GM21717 (cell line): ENCODE measurements at regions not wholly inside any gene's neighbourhood (a gene's known extent, or its start where the extent isn't known, plus 50 kb on each side); places are given as distances from the start of the nearest gene placed in this dataset.
"Not testable (repeated sequence)": the region's sequence is repeated elsewhere in the genome, so short reads cannot be mapped to it uniquely, and the experiment has no call there.

Source experiments
- ATAC-seq: cut with Tn5 transposase; IDR thresholded peaks from one replicate; pipeline ENCODE4 v1.9.1; 2021; ENCODE audit warnings: mild to moderate bottlenecking, moderate library complexity; ENCODE audit not compliant: unreplicated experiment

DNA sequence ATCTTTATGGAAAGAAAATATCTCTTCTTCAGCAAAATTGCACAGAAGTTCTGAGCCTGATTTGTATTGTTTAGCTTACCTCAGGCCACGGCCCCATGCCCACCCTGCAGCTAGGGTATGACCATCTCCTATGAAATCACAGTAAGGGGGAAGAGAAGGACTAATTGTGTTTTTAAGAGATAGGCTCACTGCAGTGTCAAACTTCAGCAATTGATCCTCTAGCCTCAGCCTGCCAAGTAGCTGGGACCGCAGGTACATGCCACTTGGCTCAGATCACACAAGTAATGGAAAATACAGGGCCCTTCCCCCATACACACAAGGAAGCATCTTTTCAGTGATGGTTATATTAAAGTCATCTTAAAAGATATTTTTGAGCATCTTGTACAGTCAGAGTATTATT, 60.0 kb downstream of the DMAC1 start:
- no peak for ATAC-seq

DNA sequence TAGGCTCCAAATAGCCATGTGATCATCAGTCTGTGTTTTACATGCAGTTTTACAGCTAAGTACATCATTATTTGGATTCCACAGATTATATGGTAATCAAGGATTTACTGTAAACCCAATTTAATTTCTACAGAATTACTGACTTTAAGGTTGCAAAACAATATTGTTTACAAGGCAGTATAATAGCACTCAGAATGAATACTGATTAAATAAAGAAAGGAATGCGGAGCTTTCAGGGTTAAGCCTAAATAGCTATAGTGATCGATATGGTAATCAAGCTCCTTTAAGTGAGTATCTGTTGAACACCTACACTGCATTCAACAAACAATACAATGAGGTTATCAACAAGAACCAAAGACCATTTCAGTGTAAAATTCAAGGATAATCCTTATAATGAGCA, 64.3 kb downstream of the DMAC1 start:
- no peak for ATAC-seq

DNA sequence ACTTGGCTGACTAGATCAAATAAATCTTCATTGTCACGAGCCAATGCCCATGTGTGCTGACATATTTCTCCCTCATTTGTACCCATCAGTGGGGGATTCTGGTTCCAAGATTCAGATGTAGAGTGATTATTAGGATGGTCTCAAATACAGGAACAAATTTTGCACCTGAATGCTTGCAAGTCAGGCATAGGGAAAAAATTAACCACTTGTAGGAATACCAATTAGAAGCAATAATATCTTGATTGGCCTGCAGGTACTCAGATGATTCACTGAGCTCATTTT, 69.5 kb downstream of the DMAC1 start:
- no peak for ATAC-seq

DNA sequence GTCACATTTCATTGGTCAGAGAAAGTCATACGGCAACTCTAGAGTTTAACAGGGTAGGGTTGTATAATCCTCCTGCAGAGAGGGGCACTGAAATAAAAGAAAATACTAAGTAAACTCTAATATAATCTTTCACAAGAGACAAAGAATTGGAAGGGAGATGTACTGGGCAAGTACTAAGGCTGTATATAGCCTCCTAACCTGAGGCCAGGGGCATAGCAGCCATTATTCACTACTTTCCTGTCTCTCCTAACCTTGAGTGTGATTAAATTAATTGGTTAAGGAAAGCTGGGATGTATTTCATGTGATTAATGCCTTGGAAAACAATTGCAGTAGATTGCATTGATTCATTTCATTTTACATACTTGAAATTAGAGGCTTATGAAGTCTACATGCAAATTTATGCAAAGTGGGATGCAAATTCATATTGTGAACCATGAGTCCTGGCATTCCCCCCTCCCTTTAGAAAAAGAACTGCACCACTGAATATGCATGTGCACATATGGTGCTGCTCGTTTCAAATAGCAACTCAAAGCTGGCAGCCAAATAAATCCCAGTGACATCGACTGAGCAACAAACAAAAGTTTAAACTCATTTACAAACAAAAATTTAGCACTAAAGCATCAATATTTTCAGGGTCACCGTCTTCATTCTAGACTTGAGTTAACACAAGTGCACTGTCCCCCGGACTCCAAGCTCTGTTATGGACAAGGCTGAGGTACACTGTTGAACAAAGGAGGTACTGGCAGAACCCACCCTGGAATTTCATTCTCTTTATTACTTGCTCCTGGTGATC, 70.0 kb downstream of the DMAC1 start:
- no peak for ATAC-seq

DNA sequence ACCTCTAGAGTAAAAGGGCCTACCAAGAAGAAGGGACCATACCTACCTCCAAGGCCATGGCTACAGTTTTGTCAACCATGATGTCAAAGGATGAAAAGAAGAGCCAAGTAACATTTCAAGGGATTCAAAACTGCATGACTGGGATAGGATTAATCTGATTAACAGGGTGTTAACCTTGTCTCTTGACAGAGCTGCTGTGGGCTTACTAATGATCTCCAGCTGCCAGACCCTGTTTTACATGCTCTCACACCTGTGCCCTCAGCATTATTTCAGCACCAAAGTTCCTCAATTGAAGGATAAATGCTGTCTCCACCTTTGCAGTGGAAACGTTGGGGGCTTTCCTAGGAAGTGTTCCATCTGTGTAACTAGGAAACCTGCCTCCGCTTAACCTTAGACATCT, 78.3 kb downstream of the DMAC1 start:
- ATAC-seq = no peak

DNA sequence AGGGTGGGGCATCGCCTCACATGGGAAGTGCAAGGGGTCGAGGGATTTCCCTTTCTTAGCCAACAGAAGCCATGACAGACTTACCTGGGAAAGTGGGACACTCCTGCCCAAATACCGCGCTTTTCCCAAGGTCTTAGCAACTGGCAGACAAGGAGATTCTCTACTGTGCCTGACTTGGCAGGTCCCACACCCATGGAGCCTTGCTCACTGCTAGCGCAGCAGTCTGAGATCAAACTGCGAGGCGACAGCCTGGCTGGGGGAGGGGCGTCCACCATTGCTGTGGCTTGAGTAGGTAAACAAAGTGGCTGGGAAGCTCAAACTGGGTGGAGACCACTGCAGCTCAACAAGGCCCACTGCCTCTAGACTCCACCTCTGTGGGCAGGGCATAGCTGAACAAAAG, 86.5 kb downstream of the DMAC1 start:
- ATAC-seq = not testable (repeated sequence)

DNA sequence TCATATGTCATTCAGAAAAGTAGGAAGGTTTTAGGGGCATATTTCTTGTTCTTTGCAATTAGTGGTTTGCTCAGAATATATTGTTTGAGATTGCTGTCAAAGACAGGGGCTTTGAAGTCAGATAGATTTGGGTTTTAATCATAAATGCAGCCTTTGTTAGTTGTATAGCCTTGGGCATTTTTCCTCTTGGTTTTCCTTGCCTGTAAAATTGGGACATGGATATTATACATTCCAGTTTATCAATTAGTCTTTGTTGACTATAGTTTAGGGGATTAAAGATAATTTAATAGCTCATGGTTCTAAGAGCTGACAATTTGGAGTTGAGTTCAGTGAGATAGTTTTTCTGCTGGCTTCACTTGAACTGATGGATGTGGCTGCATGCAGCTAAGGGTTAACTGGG, 88.9 kb downstream of the DMAC1 start:
- ATAC-seq = no peak

DNA sequence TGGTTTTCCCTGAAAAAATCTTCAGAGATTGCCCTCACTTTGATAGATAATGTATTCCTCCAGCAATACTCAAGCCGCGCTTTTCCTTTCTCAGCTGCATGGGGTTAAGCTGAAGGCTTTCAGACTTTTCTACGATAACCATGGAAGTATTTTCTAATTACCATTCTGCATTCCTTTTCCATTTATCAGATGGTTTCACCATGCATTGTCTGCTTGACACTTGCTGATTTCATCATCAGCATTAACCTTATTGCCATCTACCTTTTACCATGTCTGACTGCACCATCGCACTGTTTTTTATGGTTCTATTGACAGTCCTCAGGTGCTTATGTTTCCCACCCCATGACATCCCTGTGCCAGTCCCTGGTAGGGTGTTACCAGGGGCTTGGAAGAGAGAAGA, 91.6 kb downstream of the DMAC1 start:
- no peak for ATAC-seq

DNA sequence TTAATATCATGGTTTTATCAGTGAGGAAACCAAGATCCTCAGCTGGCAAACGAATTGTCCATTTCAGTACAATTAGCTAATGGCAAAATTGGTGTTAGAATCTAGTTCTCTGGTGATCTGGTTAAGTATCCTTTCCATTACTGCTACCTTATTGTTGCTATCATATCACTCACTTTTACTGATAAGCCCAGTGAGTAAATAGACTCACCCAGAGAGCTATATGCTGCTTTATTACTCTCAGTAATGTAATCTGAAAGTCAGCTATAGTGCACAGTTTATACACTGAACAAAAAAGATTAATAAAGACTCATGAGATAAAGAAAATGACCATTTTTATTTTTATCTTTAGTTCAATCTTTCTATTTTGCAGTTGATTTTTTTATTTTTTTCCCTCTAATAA, 95.0 kb downstream of the DMAC1 start:
- no peak for ATAC-seq

DNA sequence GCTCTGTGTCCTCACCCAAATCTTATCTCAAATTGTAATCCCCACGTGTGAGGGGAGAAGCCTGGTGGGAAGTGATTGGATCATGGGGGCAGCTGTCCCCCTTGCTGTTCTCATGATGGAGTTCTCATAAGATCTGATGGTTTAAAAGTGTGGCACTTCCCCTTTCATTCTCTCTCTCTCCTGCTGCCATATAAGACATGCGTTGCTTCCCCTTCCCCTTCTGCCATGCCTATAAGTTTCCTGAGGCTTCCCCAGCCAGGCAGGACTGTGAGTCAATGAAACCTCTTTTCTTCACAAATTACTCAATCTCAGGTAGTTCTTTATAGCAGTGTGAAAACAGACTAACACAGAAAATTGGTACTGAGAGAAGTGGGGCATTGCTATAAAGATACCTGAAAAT, 107.7 kb downstream of the DMAC1 start:
- ATAC-seq = no peak

DNA sequence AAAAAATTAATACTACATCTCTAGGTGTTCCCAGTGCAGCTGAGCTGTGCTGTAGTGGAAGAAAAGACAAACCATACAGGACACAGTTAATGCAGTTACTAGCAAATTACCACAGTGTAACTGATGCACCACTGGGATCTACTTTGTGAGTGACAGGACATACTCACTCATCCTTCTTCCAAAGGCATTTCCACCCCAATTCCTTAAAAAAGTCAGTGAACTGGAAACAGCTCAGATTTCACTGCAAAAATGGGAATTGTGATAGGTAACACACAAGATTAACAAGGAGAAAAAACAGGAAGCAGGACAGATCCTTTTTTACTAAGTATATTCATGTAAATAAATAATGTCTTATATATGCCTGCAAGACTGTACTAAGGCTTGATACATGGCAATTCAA, 109.6 kb downstream of the DMAC1 start:
- no peak for ATAC-seq

DNA sequence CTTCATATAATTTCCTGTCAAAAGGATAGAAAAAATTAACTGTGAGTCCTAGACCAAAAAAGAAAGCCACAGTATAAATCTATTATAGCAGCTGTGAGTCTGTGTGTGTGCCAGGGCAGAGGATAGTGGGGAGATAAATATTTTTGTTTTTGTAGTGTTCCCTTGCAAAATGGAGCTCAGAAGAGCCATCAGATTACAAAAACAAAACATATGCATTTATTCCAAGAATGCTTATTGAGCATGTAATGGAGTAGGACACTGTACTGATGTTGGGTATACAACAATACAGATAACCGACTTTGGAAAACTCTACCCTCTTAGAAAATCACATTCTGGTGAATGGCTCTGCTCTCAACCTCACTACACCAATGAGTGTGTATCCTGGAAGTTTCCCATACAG, 111.0 kb downstream of the DMAC1 start:
- ATAC-seq = no peak

DNA sequence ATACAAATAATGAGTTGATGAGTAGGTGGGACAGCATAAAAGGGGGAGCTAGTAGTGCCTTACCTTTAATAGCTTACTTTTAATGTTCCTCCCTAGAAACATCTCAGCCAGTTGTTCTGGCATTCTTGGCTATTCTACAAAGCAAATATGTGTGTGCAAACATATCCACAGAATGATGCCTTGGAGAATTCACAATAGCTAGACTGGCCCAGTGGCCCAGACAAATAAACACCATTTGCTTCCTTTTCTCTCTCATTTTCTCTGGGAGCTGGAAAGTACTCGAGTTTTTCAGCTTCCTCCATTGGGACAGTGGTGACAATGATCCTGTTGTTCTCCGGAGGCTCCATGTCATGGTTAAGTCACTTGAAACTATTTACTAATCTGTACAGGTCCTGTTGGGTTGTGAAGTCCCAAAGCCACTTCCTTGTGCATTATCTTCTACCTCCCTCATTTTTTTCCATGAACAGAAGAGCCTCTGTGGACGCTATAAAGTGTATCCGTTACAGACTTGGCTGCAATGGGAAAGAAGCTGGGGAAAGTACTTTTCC, 122.9 kb downstream of the DMAC1 start:
- ATAC-seq = no peak

DNA sequence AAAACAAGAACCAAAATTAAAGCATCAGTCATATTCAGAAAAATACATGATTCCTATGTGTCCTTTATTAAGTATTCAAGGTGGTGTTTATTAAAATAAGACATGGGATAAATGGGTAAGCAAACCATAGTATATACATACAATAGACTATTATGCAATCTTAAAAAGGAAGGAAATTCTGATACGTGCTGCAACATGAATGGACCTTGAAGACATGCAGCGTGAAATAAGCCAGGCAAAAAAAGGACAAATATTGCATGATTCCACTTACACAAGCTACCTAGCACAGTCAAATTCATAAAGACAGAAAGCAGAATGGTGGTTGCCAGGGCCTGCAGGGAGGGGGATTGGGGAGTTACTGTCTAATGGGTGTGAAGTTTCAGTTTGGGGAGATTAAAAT, 127.7 kb downstream of the DMAC1 start:
- ATAC-seq = no peak

DNA sequence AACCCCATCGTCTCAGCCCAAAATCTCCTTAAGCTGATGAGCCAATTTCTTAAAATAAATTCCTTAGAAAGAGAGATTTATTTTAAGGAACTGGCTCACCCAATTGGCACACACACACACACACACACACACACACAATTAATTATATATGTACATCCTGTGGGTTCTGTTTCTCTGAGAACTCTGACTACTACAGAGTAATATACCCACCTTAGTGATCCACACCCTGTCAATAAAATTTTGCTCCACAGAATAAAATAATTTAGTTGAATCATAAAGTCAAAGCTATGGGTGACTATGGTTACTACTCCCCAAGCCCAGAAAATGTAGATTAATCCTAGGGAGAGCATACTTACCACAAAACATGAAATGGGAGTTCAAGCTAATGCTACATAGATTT, 131.0 kb downstream of the DMAC1 start:
- ATAC-seq = no peak

DNA sequence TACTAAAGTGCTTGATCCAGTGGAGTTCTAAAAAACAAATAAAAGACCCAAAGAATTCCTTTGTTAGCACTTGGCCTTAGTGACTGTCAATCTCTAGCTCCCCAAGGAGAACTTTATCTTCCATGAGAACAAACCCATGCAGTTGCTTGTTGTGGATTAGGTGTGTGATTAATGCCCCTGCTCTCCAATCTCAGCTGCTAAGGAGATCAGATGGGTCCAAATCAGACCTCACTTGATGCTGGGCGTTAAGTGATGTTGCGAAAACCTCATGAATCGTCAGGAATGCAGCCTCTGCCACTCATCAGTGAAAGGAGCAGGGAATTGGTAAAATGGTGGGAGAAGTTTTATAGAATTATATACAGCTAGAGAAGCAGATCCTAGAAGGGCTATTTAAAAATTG, 133.7 kb downstream of the DMAC1 start:
- ATAC-seq = no peak

DNA sequence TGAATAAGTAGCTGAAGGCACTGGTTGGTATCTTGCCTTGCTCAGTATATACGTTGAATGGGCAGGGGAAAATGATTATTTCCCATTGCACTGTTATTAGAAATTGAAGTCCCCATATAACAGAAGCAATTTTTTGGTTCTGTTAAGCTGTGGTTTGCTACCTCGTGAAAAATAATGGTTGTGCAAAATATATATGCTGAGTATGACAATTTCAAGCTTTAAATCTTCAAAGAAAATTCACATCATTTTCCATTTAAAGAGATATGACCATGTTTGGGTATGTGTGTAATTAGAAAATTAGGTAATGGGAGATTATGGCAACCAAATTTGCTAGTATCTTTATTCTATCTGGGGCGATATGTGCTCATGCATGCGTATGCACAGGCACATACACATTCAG, 139.8 kb downstream of the DMAC1 start:
- no peak for ATAC-seq

DNA sequence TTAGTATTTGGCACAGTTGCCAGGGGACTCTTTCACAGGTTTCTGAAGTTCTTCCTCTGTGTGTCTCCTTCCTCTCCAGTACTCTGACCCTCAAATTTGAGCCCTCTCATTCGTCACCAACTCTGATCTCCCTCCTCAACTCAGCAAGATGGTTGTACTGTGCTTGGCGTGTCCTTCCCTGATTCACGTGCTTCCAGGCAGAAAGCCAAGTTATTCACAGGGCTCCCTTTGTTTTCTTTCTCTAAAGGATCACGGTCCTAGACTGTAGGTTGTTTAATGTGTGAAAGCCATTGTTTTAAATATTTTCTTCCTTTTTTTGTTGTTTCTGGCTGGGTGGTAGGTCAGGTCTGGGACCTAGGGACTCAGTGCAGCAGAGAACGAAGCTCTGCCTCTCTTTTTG, 142.9 kb downstream of the DMAC1 start:
- ATAC-seq = no peak

DNA sequence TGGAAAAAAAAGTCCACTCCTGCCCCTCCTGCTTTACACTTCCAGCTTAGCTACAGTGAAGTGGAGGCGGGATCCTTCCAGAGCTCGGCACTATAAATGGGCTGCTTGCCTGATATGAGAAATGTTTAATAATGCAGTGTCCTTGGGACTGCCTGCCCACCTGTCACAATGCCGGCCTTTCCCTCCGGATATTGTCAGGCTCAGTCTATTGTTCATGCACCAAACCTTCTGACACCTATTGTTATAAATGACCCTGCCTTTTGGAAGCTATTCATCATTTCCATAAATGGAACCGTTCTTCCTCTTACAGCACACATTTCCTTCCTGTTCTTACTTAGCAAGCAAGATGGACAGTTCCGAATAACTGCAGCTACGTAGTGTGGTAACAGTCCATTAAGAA, 146.3 kb downstream of the DMAC1 start:
- no peak for ATAC-seq

DNA sequence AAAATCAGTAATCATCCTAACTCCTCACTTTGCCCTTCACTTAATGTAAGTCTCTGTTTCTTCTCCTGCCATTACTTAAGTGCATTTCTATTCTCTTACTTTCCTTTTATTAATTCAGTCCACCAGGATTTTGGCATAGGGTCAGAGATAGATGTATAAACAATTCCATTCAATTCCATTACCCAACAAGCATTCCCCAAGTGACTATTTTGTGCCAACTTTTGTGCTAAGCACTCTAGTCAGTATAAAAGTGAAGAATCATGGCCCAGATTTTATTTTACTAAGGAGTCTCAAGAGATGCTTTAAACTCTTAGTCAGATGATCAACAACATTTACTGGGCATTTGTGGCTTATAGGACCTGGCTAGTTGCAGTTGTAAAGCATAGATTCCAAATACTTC, 159.3 kb downstream of the DMAC1 start:
- no peak for ATAC-seq

DNA sequence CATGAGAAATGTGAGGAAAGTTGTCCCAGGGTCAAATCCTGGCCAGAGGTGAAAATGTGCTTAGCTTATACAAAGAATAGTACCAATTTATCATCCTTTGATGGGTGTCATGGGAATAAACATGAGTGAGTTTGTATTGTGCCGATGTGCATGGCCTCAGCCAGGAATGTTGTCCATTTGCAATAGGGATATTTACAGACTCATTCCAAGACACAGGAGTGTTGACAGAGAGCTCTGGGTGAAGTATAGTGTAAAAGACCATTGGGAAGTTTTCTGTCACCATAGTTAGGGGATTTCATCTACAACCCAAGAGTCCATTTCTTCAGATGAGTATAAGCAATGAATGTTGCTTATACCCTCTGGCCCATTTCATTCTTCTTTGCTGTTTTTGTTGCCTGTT, 160.1 kb downstream of the DMAC1 start:
- ATAC-seq = no peak

DNA sequence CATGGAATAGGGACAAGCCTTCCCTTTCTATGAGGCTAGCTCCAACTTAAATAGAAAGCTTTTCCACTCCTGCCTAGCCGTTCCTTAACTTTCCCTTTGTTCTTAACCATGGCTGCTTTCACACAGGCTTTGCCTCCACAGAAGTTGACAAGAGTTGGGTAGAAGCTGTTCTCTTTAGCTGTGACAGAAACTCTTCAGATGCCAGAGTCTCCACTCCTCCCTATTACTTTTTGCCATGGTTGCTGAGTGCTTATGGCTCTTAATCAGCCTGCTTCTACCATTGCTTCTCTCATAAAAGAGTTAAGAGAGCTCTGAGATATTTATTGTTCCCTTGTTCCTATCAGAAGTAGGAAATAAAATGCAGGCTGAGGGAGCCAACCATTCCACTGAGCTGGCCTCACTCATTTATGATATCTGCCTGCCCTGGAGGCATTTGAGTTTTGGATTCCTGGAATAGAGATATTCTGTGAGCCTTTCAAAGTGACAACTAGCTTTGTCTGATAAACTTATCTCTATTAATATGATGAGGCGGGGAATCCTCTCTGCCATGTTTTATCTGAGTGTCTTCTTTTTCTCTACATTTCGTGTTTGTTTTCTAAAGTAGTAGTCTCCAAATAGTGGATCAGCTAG, 162.6 kb downstream of the DMAC1 start:
- ATAC-seq = no peak

DNA sequence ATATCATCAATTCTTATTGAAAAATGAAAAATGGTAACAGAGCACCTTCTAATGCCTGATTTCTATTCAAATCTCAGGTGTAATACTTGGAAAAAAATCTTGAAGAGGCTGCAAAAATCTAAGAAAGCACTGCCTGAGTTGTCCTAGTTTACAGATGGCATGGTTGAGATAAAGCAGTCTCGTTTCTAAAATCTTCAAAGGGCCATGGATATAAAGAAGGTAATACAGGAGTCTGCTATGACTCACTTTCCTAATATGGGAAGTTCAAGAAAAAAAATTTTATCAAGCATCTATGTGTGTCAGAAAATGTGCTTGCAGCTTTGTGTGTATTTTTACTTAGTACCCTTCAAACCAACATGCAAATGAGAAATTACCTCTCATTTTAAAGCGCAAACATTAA, 163.3 kb downstream of the DMAC1 start:
- ATAC-seq = no peak
